NT2/D1 (cell line): ENCODE measurements at regions not wholly inside any gene's neighbourhood (a gene's known extent, or its start where the extent isn't known, plus 50 kb on each side); places are given as distances from the start of the nearest gene placed in this dataset.

Experiments
- DNase-seq: peaks from one replicate; pipeline ENCODE4 v3.0.0-alpha.2; 2011; ENCODE audit warnings: low read depth, low spot score
- H3K27me3 ChIP-seq: 2 replicates; pipeline ENCODE4 v1.6.0; 2011; ENCODE audit warnings: mild to moderate bottlenecking; ENCODE audit not compliant: insufficient read length, insufficient read depth
- H3K36me3 ChIP-seq: 2 replicates; pipeline ENCODE4 v1.6.1; 2011; ENCODE audit warnings: mild to moderate bottlenecking, low read length, mixed read lengths; ENCODE audit not compliant: insufficient read depth, insufficient read length
- H3K4me1 ChIP-seq: 2 replicates; pipeline ENCODE4 v1.5.1; 2011; ENCODE audit not compliant: insufficient read depth, insufficient read length
- H3K4me3 ChIP-seq: 2 replicates; pipeline ENCODE4 v1.5.1; 2011; ENCODE audit warnings: low read depth; ENCODE audit not compliant: insufficient read length
- H3K9ac ChIP-seq: 2 replicates; pipeline ENCODE4 v1.6.0; 2011; ENCODE audit warnings: low read depth; ENCODE audit not compliant: insufficient read length
- H3K9me3 ChIP-seq: 2 replicates; pipeline ENCODE4 v1.5.1; 2011; ENCODE audit warnings: mild to moderate bottlenecking, low read length; ENCODE audit not compliant: insufficient read depth
- SUZ12 ChIP-seq: IDR thresholded peaks from 2 replicates; pipeline ENCODE4 v1.6.1; 2011; ENCODE audit not compliant: insufficient read length, insufficient read depth; ENCODE audit errors: extremely low read depth
- YY1 ChIP-seq: IDR thresholded peaks from 2 replicates; pipeline ENCODE4 v1.6.1; 2011; ENCODE audit not compliant: insufficient read length, insufficient read depth
- ZNF274 ChIP-seq: IDR thresholded peaks from 2 replicates; pipeline ENCODE4 v1.6.1; 2011; ENCODE audit warnings: mild to moderate bottlenecking, low read depth, low read length

DNA sequence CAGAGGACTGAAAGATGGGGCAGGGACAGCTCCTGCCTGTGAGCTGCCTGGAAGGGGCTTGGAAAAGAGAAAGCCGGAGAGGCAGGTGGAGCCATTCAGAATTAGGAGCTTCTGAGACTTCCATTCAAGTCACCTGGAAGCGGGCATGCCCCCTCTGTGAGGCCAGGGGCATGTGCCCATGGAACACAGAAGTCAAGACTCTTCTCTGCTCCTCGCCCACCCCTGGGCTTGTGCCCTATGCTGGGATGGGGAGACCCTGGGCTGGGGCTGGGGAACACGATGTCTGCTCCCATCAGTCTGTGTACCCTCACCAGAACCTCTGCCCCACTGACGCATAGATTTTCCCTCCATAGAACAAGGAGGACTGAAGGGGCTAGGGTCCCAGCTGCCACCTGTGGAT lies 372.0 kb downstream of the SHANK2 start:
- no peak for TF ChIP-seq SUZ12
- no peak for TF ChIP-seq ZNF274
- no peak for TF ChIP-seq YY1

DNA sequence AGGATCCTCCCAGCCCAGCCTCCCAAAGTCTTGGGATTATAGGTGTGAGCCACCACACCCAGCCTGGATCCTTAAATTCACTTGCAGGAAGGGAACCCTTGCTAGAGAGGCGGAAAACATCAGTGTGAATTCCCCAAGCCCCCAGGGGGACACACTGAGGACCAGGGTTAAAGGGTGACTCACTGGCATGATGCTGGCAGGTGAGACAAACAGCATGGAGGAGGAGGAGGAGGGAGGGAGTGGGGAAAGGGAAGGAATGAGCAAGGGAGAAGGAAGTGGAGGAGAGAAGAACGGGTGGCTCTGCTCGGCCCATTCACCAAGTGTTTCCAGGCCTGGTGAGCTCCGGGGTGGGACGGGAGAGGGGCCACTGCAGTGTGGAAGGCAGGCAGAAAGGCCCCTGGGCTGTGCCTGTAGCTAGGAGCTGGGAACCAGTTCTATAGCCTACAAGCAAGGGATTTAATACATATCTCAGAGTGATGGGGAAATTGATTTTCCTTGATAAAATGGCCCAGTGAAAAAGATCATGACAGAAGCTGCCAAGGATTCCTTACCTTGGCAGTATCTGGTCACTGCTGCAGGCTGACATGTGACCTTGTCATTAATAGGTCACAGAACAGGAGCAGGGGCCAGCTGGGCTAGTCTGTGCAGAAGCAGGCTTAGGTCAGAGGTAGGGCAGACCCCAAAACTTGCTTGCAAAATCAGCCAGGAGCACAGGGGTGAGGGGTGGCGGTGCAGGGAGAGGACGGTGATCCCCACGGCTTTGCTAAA lies 370.2 kb downstream of the SHANK2 start:
- Histone ChIP-seq H3K4me1 (peaks cover 9% of the 10 kb centered on the region), H3K4me3 (no peak overlapping the region), H3K9me3 (no peaks in the 10 kb centered on the region), H3K36me3 (no peaks in the 10 kb centered on the region), H3K9ac (no peak overlapping the region), H3K27me3 (no peaks in the 10 kb centered on the region)
- no peak for DNase-seq
- TF ChIP-seq SUZ12 = no peak
- TF ChIP-seq YY1 = no peak
- TF ChIP-seq ZNF274 = no peak

More for the DNA sequence above, 372.0 kb downstream of the SHANK2 start:
- no peaks in the 10 kb centered on the region for H3K27me3 ChIP-seq
- no peaks in the 10 kb centered on the region for H3K9me3 ChIP-seq
- no peak overlapping the region for H3K9ac ChIP-seq
- DNase-seq = no peak
- peaks cover 9% of the 10 kb centered on the region for H3K4me1 ChIP-seq
- H3K36me3 ChIP-seq = no peaks in the 10 kb centered on the region
- no peak overlapping the region for H3K4me3 ChIP-seq

DNA sequence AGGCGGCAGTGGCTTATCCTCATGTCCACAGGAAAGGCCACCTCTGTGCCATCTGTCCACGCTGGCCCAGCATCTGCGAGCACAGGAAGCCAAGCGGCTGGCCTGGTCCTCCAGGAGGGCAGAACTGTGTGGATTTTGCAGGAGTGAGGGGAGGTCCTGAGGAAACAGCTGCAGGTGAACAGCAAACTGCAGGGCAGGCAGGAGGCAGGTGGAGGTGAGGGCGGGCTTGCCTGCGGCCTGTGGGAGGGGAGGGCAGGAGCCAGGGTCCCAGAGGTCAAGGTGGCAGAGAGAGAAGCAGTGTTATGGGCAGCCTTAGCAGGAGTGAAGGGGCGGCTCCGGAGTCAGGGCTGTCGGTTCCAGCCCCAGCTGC lies 369.7 kb downstream of the SHANK2 start:
- Histone ChIP-seq H3K27me3 (no peaks in the 10 kb centered on the region), H3K36me3 (no peaks in the 10 kb centered on the region), H3K9ac (no peak overlapping the region), H3K4me1 (peaks cover 7% of the 10 kb centered on the region), H3K9me3 (no peaks in the 10 kb centered on the region), H3K4me3 (no peak overlapping the region)
- no peak for DNase-seq
- no peak for TF ChIP-seq YY1
- TF ChIP-seq SUZ12 = no peak
- no peak for TF ChIP-seq ZNF274

DNA sequence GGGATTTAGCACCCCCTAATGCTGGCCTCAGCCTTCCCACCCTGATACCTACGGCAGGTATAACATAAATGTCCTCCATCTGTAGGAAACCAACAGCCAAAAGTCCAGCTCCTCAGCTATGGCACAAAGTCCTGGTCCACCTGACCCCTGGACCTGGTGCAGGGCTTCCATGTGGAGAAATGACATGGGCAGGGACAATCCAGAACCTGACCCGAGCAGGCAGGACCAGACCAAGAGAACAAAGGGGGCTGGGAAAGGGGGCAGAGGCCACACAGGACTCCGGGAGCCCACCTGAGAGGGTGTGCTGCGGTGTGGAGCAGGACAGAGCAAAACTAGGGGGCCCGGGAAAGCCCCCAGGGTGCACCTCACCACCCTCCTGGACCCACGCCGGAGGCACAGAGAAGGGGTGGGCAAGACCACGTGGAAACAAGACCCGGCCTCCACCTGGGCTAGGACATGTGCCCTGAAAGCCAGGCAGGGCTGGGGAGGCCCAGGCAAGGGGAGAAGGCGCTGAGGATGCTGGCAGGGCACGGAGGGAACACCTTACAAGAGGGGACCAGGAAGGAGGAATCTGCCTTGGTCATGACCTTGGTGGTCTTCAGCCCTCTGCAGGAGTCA lies 368.9 kb downstream of the SHANK2 start:
- TF ChIP-seq SUZ12 (no peak), ZNF274 (no peak), YY1 (no peak)
- Histone ChIP-seq H3K9me3 (no peaks in the 10 kb centered on the region), H3K4me3 (no peak overlapping the region), H3K27me3 (no peaks in the 10 kb centered on the region), H3K4me1 (peaks cover 6% of the 10 kb centered on the region), H3K9ac (no peak overlapping the region), H3K36me3 (no peaks in the 10 kb centered on the region)
- DNase-seq = no peak

DNA sequence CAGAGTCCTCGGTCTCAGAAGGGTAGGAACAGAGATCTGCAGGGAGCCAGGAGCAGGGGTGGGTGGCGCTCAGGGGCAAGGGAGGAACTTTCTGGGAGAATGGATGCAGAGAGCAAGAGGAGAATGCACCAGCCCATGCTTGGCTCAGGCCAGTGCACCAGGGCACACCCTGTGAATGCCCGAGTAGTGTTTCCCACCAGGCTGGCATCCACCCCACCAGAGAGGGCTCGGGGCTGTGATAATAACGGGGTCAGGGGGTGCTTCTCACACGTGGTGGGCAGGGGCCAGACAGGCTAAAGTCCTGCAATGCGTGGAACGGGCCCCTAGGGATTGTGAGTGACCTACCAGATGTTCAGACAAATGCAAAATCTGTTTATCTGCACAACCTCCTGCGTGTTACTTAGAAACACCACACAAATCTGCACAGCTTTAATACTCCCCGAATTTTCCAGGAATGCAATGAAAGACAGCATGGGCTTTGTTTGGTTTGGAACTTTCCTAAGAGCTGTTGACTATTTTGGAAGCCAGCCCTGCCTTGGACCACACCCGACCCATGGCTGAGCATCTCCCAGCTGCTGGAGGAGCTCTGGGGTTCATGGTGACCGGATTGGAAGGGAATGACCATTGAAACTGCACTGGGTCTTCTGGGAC lies 368.3 kb downstream of the SHANK2 start:
- Histone ChIP-seq H3K9ac (no peak overlapping the region), H3K36me3 (no peaks in the 10 kb centered on the region), H3K4me1 (peaks cover 6% of the 10 kb centered on the region), H3K9me3 (no peaks in the 10 kb centered on the region), H3K4me3 (no peak overlapping the region), H3K27me3 (no peaks in the 10 kb centered on the region)
- no peak for TF ChIP-seq SUZ12
- no peak for TF ChIP-seq YY1
- TF ChIP-seq ZNF274 = no peak
- DNase-seq = no peak

DNA sequence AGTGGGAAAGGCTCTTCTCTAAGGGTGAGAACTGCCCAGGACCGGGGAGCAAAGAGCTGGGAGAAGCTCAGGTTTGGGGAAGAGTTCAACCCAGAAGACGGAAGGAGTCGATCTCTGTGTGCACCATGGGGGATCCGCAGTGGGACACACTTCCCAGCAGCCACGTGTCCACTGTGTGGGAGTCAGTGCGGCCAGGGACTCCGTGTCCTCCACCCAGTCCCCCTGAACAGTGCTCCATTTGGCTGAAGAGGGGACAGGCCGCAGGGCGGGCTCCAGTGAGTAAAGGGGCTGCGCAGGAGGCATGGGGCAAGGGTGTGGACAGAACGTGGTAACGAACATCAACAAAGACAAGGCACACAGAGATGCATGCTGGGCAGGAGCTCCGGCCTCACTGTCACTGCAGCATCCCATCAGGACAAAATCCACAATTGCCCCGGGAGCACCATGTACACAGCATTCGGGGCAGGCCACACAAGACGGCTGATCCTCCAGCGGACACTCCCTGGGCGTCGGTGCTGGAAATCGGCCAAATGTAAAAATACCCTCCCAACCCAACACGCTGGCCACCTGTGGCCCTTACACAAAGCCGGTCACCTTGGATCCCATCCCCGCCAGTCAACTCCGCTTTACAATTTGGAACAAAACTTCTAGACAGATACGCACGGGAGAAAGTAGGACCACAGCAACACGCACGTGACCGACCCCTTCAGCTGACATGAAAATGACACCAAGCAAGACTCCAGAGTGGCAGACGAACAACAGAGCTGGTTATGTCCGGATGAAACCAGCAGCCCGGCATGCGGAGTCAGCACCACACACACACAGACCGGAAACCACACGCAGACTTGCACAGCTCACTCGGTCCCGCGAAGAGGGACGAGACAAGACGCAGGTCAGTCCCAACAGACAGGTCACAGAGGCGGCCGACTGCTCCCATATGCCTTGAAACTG lies 366.8 kb downstream of the SHANK2 start:
- no peaks in the 10 kb centered on the region for H3K9me3 ChIP-seq
- H3K9ac ChIP-seq = no peak overlapping the region

More for the DNA sequence above, 366.8 kb downstream of the SHANK2 start:
- H3K27me3 ChIP-seq = no peaks in the 10 kb centered on the region
- peaks cover 8% of the 10 kb centered on the region for H3K4me1 ChIP-seq
- TF ChIP-seq YY1 (no peak), SUZ12 (no peak), ZNF274 (no peak)
- no peak for DNase-seq
- H3K36me3 ChIP-seq = no peaks in the 10 kb centered on the region
- H3K4me3 ChIP-seq = no peak overlapping the region
